ENCODE measurements at regions not wholly inside any gene's neighbourhood (a gene's known extent, or its start where the extent isn't known, plus 50 kb on each side); places are given as distances from the start of the nearest gene placed in this dataset.

GRCh38 chr21:23480591-23481270 is 2126.6 kb downstream of the MRPL39 start:
- TF ChIP-seq CTCF (IDR thresholded peaks at IDR 0.05): no peak
- no peak for TF ChIP-seq POLR2AphosphoS5 (IDR thresholded peaks at IDR 0.05)
